OCI-LY7 (cell line): ENCODE measurements at regions not wholly inside any gene's neighbourhood (a gene's known extent, or its start where the extent isn't known, plus 50 kb on each side); places are given as distances from the start of the nearest gene placed in this dataset.

ENCODE experiments used
- BruUV-seq: library from RNA; stranded (reverse); fragments of 400-500 nt; replicated peaks from 2 replicates; lab custom pipeline; 2021; lab: Mats Ljungman, UMichigan
- CTCF ChIA-PET: fragments of 300-600 bp; sonication (Branson Sonifier 250); formaldehyde crosslinking; loops from one replicate; lab custom pipeline; 2022; ENCODE audit warnings: antibody characterized with exemption; ENCODE audit not compliant: unreplicated experiment; lab: Charles Lee
- POLR2A ChIA-PET: fragments of 300-600 bp; sonication (Branson Sonifier 250); formaldehyde crosslinking; loops from one replicate; lab custom pipeline; 2022; ENCODE audit warnings: antibody characterized with exemption; lab: Charles Lee
- DNase-seq: peaks from one replicate; pipeline ENCODE4 v3.0.0-alpha.2; 2015; ENCODE audit warnings: low spot score
- H2AFZ ChIP-seq: fragments of 200-600 bp; sonication (generic), shearing (Covaris generic); 2 replicates; pipeline ENCODE4 v1.6.1; 2014; ENCODE audit warnings: mild to moderate bottlenecking, antibody characterized with exemption, low read length, moderate library complexity
- H3K27ac ChIP-seq: fragments of 200-600 bp; sonication (generic); 2 replicates; pipeline ENCODE4 v1.5.1; 2014; ENCODE audit warnings: mixed run types, low read depth, mild to moderate bottlenecking, moderate library complexity, low read length, inconsistent platforms; ENCODE audit not compliant: poor library complexity, severe bottlenecking
- H3K36me3 ChIP-seq: fragments of 200-600 bp; sonication (generic); 2 replicates; pipeline ENCODE4 v1.6.1; 2014; ENCODE audit warnings: mild to moderate bottlenecking, antibody characterized with exemption, low read length, moderate library complexity, mixed read lengths; ENCODE audit not compliant: insufficient read depth
- H3K4me1 ChIP-seq: fragments of 200-600 bp; sonication (generic); 2 replicates; pipeline ENCODE4 v1.5.1; 2014; ENCODE audit warnings: mild to moderate bottlenecking, low read length; ENCODE audit not compliant: insufficient read depth, poor library complexity, severe bottlenecking
- H3K4me2 ChIP-seq: fragments of 200-600 bp; sonication (generic); 2 replicates; pipeline ENCODE4 v1.6.1; 2014; ENCODE audit warnings: mild to moderate bottlenecking, low read length
- H3K4me3 ChIP-seq: fragments of 200-600 bp; sonication (generic); 2 replicates; pipeline ENCODE4 v1.5.1; 2014; ENCODE audit warnings: mild to moderate bottlenecking, low read depth, low read length; ENCODE audit not compliant: poor library complexity, severe bottlenecking
- H3K79me2 ChIP-seq: fragments of 200-600 bp; sonication (generic); 2 replicates; pipeline ENCODE4 v1.6.1; 2016; ENCODE audit warnings: low read depth, mild to moderate bottlenecking, low read length, moderate library complexity, mixed read lengths; ENCODE audit not compliant: insufficient read depth
- H3K9me2 ChIP-seq: fragments of 200-600 bp; sonication (generic); 2 replicates; pipeline ENCODE4 v1.6.1; 2016; ENCODE audit warnings: mild to moderate bottlenecking, low read length, mixed read lengths; ENCODE audit not compliant: insufficient read depth
- H3K9me3 ChIP-seq: fragments of 200-600 bp; sonication (generic); 2 replicates; pipeline ENCODE4 v1.6.1; 2014; ENCODE audit warnings: mild to moderate bottlenecking, mixed run types, low read length, mixed read lengths
- H4K20me1 ChIP-seq: fragments of 200-600 bp; sonication (generic); 2 replicates; pipeline ENCODE4 v1.6.1; 2014; ENCODE audit warnings: mild to moderate bottlenecking, antibody characterized with exemption, low read length, moderate library complexity, mixed read lengths; ENCODE audit not compliant: insufficient read depth
- CTCF ChIP-seq: fragments of 200-600 bp; sonication (generic); conservative IDR thresholded peaks from 2 replicates; pipeline ENCODE4 v1.5.1; 2014; ENCODE audit warnings: mild to moderate bottlenecking, antibody characterized with exemption, low read length, moderate library complexity, mixed read lengths
- EZH2phosphoT487 ChIP-seq: fragments of 200-600 bp; sonication (generic); IDR thresholded peaks from 2 replicates; pipeline ENCODE4 v1.6.1; 2018; ENCODE audit warnings: low read depth, borderline replicate concordance, mild to moderate bottlenecking, mixed run types, antibody characterized with exemption, low read length, moderate library complexity, mixed read lengths
- intact Hi-C: fragments of 100-400 bp; cut with micrococcal nuclease; formaldehyde crosslinking; loops from one replicate; pipeline ENCODE4 v1.10.0; 2022; ENCODE audit not compliant: unreplicated experiment

- Histone ChIP-seq H3K9me2 (no peaks in the 10 kb centered on the region), H3K9me3 (no peaks in the 10 kb centered on the region), H3K79me2 (no peaks in the 10 kb centered on the region), H3K4me2 (no peak overlapping the region), H3K4me1 (no peaks in the 10 kb centered on the region), H3K27ac (no peak overlapping the region), H4K20me1 (no peaks in the 10 kb centered on the region), H2AFZ (no peak overlapping the region), H3K36me3 (no peaks in the 10 kb centered on the region), H3K4me3 (no peak overlapping the region)
- POLR2A ChIA-PET = no interaction called here
- DNase-seq = no peak
- BruUV-seq = no TSS peak
- CTCF ChIA-PET = no interaction called here
- intact Hi-C loops = no loop called here
- TF ChIP-seq CTCF (no peak), EZH2phosphoT487 (no peak)
Measured at GRCh38 chr4:188455062-188455752, 316.0 kb downstream of the TRIML1 start.

GRCh38 chr4:188459381-188459780 lies 320.1 kb downstream of the TRIML1 start:
- Histone ChIP-seq H3K79me2 (no peaks in the 10 kb centered on the region), H2AFZ (no peak overlapping the region), H3K4me1 (no peaks in the 10 kb centered on the region), H3K36me3 (no peaks in the 10 kb centered on the region), H3K9me3 (no peaks in the 10 kb centered on the region), H4K20me1 (no peaks in the 10 kb centered on the region), H3K4me2 (no peak overlapping the region), H3K4me3 (no peak overlapping the region), H3K27ac (no peak overlapping the region), H3K9me2 (no peaks in the 10 kb centered on the region)
- ChIA-PET POLR2A (no interaction called here), CTCF (no interaction called here)
- BruUV-seq = no TSS peak
- no peak for DNase-seq
- intact Hi-C loops = no loop called here
- TF ChIP-seq CTCF (no peak), EZH2phosphoT487 (no peak)

GRCh38 chr4:188463909-188464308 lies 324.7 kb downstream of the TRIML1 start:
- no peaks in the 10 kb centered on the region for H3K9me3 ChIP-seq
- H4K20me1 ChIP-seq = no peaks in the 10 kb centered on the region
- no peak overlapping the region for H3K4me3 ChIP-seq
- no peak overlapping the region for H3K4me2 ChIP-seq
- ChIA-PET POLR2A (no interaction called here), CTCF (no interaction called here)
- H2AFZ ChIP-seq = no peak overlapping the region
- no peaks in the 10 kb centered on the region for H3K9me2 ChIP-seq
- no peak for TF ChIP-seq CTCF
- TF ChIP-seq EZH2phosphoT487 = no peak
- BruUV-seq = no TSS peak
- intact Hi-C loops = no loop called here
- DNase-seq = no peak
- H3K79me2 ChIP-seq = no peaks in the 10 kb centered on the region
- no peak overlapping the region for H3K27ac ChIP-seq
- no peaks in the 10 kb centered on the region for H3K4me1 ChIP-seq
- no peaks in the 10 kb centered on the region for H3K36me3 ChIP-seq
